Aorta (tissue), 5 donors: ENCODE measurements at regions not wholly inside any gene's neighbourhood (a gene's known extent, or its start where the extent isn't known, plus 50 kb on each side); places are given as distances from the start of the nearest gene placed in this dataset.
A peak's percentile ranks its signal among the peaks of the same experiment; 100 is the strongest.

Source experiments
- ATAC-seq: fragments of 200-7000 bp; cut with Tn5 transposase; one replicate; pipeline ENCODE4 v1.9.1; 2022; ENCODE audit warnings: moderate library complexity; ENCODE audit not compliant: low FRiP score
- DNase-seq, 2 donors: peaks; one replicate each; pipeline ENCODE4 v3.0.0-alpha.2; 2020
- H3K27ac ChIP-seq, 2 donors: one replicate each; pipeline ENCODE4 v1.5.1; 2013; ENCODE audit warnings: low read length in 2 of 2, mild to moderate bottlenecking in 2 of 2, moderate library complexity in 2 of 2, control low read depth in 1 of 2, inconsistent platforms in 1 of 2, low read depth in 1 of 2
- H3K27me3 ChIP-seq, 2 donors: one replicate each; pipeline ENCODE4 v1.6.1; 2013; ENCODE audit warnings: control low read depth in 1 of 2, low read length in 1 of 2, mild to moderate bottlenecking in 1 of 2, moderate library complexity in 1 of 2; ENCODE audit not compliant: insufficient read depth in 2 of 2, control insufficient read depth in 1 of 2
- H3K36me3 ChIP-seq, 2 donors: one replicate each; pipeline ENCODE4 v1.6.1; 2013; ENCODE audit warnings: control low read depth in 1 of 2, low read length in 1 of 2, mild to moderate bottlenecking in 1 of 2; ENCODE audit not compliant: insufficient read depth in 2 of 2, control insufficient read depth in 1 of 2
- H3K4me1 ChIP-seq, 2 donors: one replicate each; pipeline ENCODE4 v1.6.1; 2013; ENCODE audit warnings: low read length in 2 of 2, control low read depth in 1 of 2, mild to moderate bottlenecking in 1 of 2, moderate library complexity in 1 of 2; ENCODE audit not compliant: insufficient read depth in 2 of 2, control insufficient read depth in 1 of 2
- H3K4me3 ChIP-seq, 2 donors: one replicate each; pipeline ENCODE4 v1.5.1; 2013; ENCODE audit warnings: low read length in 2 of 2, control low read depth in 1 of 2, mild to moderate bottlenecking in 1 of 2
- H3K9me3 ChIP-seq: one replicate; pipeline ENCODE4 v1.6.1; 2013; ENCODE audit warnings: mild to moderate bottlenecking, low read length; ENCODE audit not compliant: control insufficient read depth
- WGBS, 2 donors: extraction: QIAGEN DNeasy Blood & Tissue Kit; methylation state at CpG; one replicate each; pipeline ENCODE4 v1.1.7; 2013; 5-methylcytosine and 5-hydroxymethylcytosine counted together
- intact Hi-C, 2 donors: fragments of 100-400 bp; cut with DNase I; formaldehyde crosslinking; loops; one replicate each; pipeline versions ENCODE4 v1.14.2 to v1.15.0; 2022
- donor health status: healthy with polysubstance abuse.
- donor health status: Bipolar disorder and iron deficiency.
- donor health status: DM: no; HTN: no; CAD: no.
- donor health status: DM: no; HTN: no; CAD: no.
- donor health status: DM: yes; HTN: yes; CAD: no.

GRCh38 chr5:158017469-158017868, 158.5 kb upstream of the CLINT1 start:
- Histone ChIP-seq H3K4me1 (no peaks in the 10 kb centered on the region), H3K27me3 (no peaks in the 10 kb centered on the region), H3K27ac (no peak overlapping the region), H3K4me3 (no peak overlapping the region), H3K36me3 (no peaks in the 10 kb centered on the region), H3K9me3 (no peaks in the 10 kb centered on the region)
- DNase-seq = no peak
- ATAC-seq = no peak
- intact Hi-C loops = loop anchor here in 1 of 2 donors (10.0 kb wide), 1 partner anchor 1117 kb away; no protein-coding TSS in a partner anchor
- whole genome bisulfite sequencing, 2 donors = 88% methylated on average over 2 of the region's 2 CpGs

DNA sequence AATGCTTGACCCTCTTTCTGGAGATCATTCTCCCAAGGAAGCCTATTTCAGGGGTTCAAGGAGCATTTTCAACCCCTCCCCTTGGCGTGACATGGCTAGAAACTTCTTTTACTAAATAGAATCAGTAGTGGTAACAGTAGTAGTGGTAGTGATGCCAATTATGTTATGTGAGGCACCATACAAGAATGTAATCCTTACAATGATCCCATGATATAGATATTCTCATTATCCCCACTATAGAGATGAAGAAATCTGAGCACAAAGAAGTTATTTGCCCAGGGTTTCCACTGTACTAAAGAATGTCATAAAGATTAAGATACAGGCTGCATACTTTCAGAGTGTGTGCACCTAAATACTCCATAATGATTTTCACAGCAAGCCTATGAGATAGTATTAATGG, 155.4 kb upstream of the CLINT1 start:
- ATAC-seq = no peak
- intact Hi-C loops = loop anchor here in 1 of 2 donors (10.0 kb wide), 1 partner anchor 1120 kb away; no protein-coding TSS in a partner anchor

GRCh38 chr5:158013939-158014338, 155.0 kb upstream of the CLINT1 start:
- intact Hi-C loops = loop anchor here in 1 of 2 donors (10.0 kb wide), 1 partner anchor 1121 kb away; no protein-coding TSS in a partner anchor
- no peak for ATAC-seq

More for the DNA sequence above, 155.4 kb upstream of the CLINT1 start:
- no peak for DNase-seq
- Histone ChIP-seq H3K4me1 (no peaks in the 10 kb centered on the region), H3K4me3 (no peak overlapping the region), H3K36me3 (no peaks in the 10 kb centered on the region), H3K27me3 (no peaks in the 10 kb centered on the region), H3K9me3 (no peaks in the 10 kb centered on the region), H3K27ac (no peak overlapping the region)
- 91 to 100% methylated on average over 1 of the region's 1 CpG for WGBS, 2 donors

GRCh38 chr5:158013303-158013702, 154.4 kb upstream of the CLINT1 start:
- Histone ChIP-seq H3K9me3 (no peaks in the 10 kb centered on the region), H3K4me1 (no peaks in the 10 kb centered on the region), H3K27ac (no peak overlapping the region), H3K36me3 (no peaks in the 10 kb centered on the region), H3K4me3 (no peak overlapping the region), H3K27me3 (no peaks in the 10 kb centered on the region)
- 83 to 92% methylated on average over 4 of the region's 4 CpGs for WGBS, 2 donors
- ATAC-seq (no peak), DNase-seq (no peak)
- intact Hi-C loops = loop anchor here in 1 of 2 donors (10.0 kb wide), 1 partner anchor 1121 kb away; no protein-coding TSS in a partner anchor

More at GRCh38 chr5:158013939-158014338, 155.0 kb upstream of the CLINT1 start:
- Histone ChIP-seq H3K4me3 (no peak overlapping the region), H3K27me3 (no peaks in the 10 kb centered on the region), H3K4me1 (no peaks in the 10 kb centered on the region), H3K27ac (no peak overlapping the region), H3K36me3 (no peaks in the 10 kb centered on the region), H3K9me3 (no peaks in the 10 kb centered on the region)
- WGBS, 2 donors = 25 to 27% methylated on average over 6 of the region's 6 CpGs
- peak in 1 of 2 donors; percentile 51 for DNase-seq

DNA sequence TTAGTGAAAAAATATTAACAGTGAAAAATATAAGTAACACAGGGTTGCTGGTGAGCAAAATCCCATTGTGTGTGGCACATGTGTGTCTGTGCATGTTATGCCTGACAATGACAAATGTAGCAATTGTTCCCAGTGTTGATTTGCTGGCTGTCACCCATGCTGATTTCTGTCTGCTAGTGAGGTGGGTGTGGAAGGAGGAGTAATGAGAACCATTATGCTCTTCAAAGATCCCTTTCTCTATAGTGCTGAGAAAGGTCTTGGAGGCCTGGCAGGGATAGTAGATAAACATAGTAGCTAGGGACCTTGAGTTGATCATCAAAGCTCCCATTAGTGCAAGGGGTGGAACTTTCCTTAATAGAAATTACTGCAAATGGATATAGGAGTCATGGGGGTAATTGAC, 152.5 kb upstream of the CLINT1 start:
- DNase-seq (no peak), ATAC-seq (no peak)
- Histone ChIP-seq H3K4me1 (no peaks in the 10 kb centered on the region), H3K36me3 (no peaks in the 10 kb centered on the region), H3K4me3 (no peak overlapping the region), H3K27ac (no peak overlapping the region), H3K27me3 (no peaks in the 10 kb centered on the region), H3K9me3 (no peaks in the 10 kb centered on the region)
- intact Hi-C loops = loop anchor here in 1 of 2 donors (10.0 kb wide), 1 partner anchor 1123 kb away; no protein-coding TSS in a partner anchor

GRCh38 chr5:158010831-158011230, 151.9 kb upstream of the CLINT1 start:
- Histone ChIP-seq H3K36me3 (no peaks in the 10 kb centered on the region), H3K9me3 (no peaks in the 10 kb centered on the region), H3K27ac (no peak overlapping the region), H3K27me3 (no peaks in the 10 kb centered on the region), H3K4me1 (no peaks in the 10 kb centered on the region), H3K4me3 (no peak overlapping the region)
- DNase-seq (no peak), ATAC-seq (no peak)
- 79 to 93% methylated on average over 7 of the region's 7 CpGs for WGBS, 2 donors
- intact Hi-C loops = loop anchor here in 1 of 2 donors (10.0 kb wide), 1 partner anchor 1124 kb away; no protein-coding TSS in a partner anchor

- Histone ChIP-seq H3K27ac (no peak overlapping the region), H3K27me3 (no peaks in the 10 kb centered on the region), H3K36me3 (no peaks in the 10 kb centered on the region), H3K9me3 (no peaks in the 10 kb centered on the region), H3K4me3 (no peak overlapping the region), H3K4me1 (no peaks in the 10 kb centered on the region)
- 74% methylated on average over 3 of the region's 3 CpGs for WGBS, 2 donors
- ATAC-seq (no peak), DNase-seq (no peak)
- intact Hi-C loops = no loop called here
These were observed 148.4 kb upstream of the CLINT1 start for GRCh38 chr5:158007336-158007735.

DNA sequence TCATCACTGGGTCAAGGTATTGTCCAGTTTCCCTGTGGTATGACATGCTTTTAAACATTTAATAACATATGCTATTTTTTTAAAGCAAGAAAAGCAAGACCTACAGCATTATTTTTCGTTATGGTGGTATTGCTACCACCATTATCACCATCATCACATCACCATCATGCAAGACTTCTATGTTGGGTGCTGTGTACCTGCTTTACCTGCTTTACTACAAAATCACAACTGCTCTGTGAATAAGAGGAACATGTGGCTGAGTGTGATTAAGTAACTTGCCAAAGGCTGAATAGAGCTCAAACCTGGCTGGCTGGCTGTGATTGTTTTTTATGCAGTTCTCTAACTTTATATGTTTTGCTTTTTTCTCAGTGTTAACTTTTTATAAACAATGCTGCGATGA, 140.8 kb upstream of the CLINT1 start:
- WGBS, 2 donors = 90 to 94% methylated on average over 2 of the region's 2 CpGs
- Histone ChIP-seq H3K4me1 (no peaks in the 10 kb centered on the region), H3K27ac (no peak overlapping the region), H3K4me3 (no peak overlapping the region), H3K36me3 (no peaks in the 10 kb centered on the region), H3K27me3 (no peaks in the 10 kb centered on the region), H3K9me3 (no peaks in the 10 kb centered on the region)
- intact Hi-C loops = loop anchor here in 1 of 2 donors (5.0 to 10.0 kb wide), 2 partner anchors 145 to 182 kb away; partner anchors contain the start of gene CLINT1
- DNase-seq = no peak
- no peak for ATAC-seq

- no peaks in the 10 kb centered on the region for H3K27me3 ChIP-seq
- no peaks in the 10 kb centered on the region for H3K4me1 ChIP-seq
- intact Hi-C loops = loop anchor here in 1 of 2 donors (5.0 to 10.0 kb wide), 2 partner anchors 143 to 181 kb away; partner anchors contain the start of gene CLINT1
- H3K36me3 ChIP-seq = no peaks in the 10 kb centered on the region
- DNase-seq = no peak
- no peak overlapping the region for H3K27ac ChIP-seq
- H3K9me3 ChIP-seq = no peaks in the 10 kb centered on the region
- WGBS, 2 donors = 92 to 95% methylated on average over 8 of the region's 8 CpGs
- H3K4me3 ChIP-seq = no peak overlapping the region
- ATAC-seq = no peak
These were observed 139.1 kb upstream of the CLINT1 start for GRCh38 chr5:157997991-157998504.
